Gastroesophageal sphincter (tissue), 3 donors: ENCODE measurements at regions not wholly inside any gene's neighbourhood (a gene's known extent, or its start where the extent isn't known, plus 50 kb on each side); places are given as distances from the start of the nearest gene placed in this dataset.

Experiments used
- CTCF ChIP-seq, 4 experiments: fragments of 200-600 bp in 2 of 4; fragments of 450-650 bp in 2 of 4; sonication (generic) in 1 of 4; IDR thresholded peaks; one replicate each; pipeline ENCODE4 v1.5.1; 2017 to 2019; ENCODE audit warnings: antibody characterized with exemption in 4 of 4, mild to moderate bottlenecking in 2 of 4, moderate library complexity in 2 of 4
- EP300 ChIP-seq: sonication (generic); formaldehyde crosslinking; IDR thresholded peaks from one replicate; pipeline ENCODE4 v1.6.1; 2017; ENCODE audit warnings: antibody characterized with exemption, mild to moderate bottlenecking
- POLR2A ChIP-seq, 2 donors: fragments of 450-650 bp; IDR thresholded peaks; one replicate each; pipeline ENCODE4 v1.6.1; 2017; ENCODE audit warnings: antibody characterized with exemption in 2 of 2, mild to moderate bottlenecking in 2 of 2, moderate library complexity in 1 of 2
- POLR2AphosphoS5 ChIP-seq: sonication (generic); formaldehyde crosslinking; IDR thresholded peaks from one replicate; pipeline ENCODE4 v1.6.1; 2017; ENCODE audit warnings: antibody characterized with exemption

GRCh38 chr13:71144883-71145282 lies 722.1 kb downstream of the DACH1 start:
- no peak for TF ChIP-seq CTCF (IDR thresholded peaks at IDR 0.05)
- no peak for TF ChIP-seq POLR2AphosphoS5
- TF ChIP-seq EP300: no peak
- no peak for TF ChIP-seq POLR2A (IDR thresholded peaks at IDR 0.05)
